ENCODE measurements at regions not wholly inside any gene's neighbourhood (a gene's known extent, or its start where the extent isn't known, plus 50 kb on each side); places are given as distances from the start of the nearest gene placed in this dataset.
"Not testable (repeated sequence)": the region's sequence is repeated elsewhere in the genome, so short reads cannot be mapped to it uniquely, and the experiment has no call there.

DNA sequence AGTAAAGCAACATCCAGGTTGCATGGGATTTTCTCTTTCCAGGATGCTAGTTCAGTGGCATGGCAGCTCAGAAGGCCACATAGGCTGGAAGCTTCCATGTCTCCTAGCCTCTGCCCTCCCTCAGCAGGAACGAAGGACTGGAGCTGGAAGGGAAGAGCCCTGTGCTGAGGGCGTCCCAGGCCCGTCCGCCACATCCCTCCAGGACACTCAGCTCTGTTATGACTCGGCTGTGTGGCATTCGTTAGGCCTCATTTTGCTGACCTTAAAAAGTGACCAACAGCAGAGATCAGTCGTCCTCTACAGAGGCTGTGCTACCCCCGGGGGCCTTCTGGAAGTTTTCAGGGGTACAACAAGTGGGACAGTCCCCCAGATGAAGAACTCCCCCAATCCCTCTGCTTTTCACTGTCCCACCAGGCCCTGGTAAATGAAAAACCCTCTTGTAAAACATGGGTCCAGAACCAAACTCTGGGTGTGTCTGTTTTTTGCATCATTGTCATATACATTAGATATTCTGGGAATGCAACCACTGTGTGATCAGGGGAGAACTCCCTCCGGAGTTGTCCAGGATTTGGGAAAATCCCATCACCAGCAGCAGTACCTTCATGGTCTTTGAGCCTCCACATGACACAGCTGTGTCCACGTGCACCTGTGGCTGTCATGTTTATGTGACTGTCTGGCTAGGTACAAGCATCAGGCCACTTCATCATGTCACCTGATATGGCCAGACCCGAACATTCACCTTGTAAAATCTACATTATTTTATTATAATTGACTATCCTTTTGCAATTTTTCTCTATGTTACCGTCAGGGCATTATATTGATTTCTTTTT lies 149.9 kb downstream of the OR4M2 start:
- Histone ChIP-seq H3K27ac (no peak overlapping the region), H3K9me3 (no peaks in the 10 kb centered on the region), H3K27me3 (no peaks in the 10 kb centered on the region), H3K4me1 (peaks cover 0 to 5% of the 10 kb centered on the region in 2 donors), H3K36me3 (no peaks in the 10 kb centered on the region), H3K4me3 (no peak overlapping the region)
- no peak for TF ChIP-seq CTCF (IDR thresholded peaks at IDR 0.05)
- DNase-seq (ENCODE audit: low spot score) = no peak

DNA sequence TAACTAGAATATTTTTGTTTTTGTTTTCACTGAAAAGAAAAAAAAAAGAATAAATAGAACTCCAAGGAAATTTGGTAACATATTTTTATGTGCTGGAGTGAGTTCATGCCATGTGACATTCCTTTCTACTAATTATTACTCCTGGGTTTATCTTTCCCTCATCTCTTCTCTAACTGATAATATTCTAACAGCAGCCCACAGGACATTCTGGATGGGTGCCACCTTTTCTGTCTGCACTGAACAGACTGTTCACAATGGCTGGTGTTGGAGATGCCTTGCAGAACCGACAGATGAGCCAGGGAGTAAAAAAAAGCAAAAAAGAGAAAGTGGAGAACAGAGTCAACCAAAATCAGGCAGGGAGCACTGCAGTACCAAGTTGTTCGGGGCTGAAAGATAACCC lies 151.3 kb downstream of the OR4M2 start:
- Histone ChIP-seq H3K27me3 (no peaks in the 10 kb centered on the region), H3K27ac (no peak overlapping the region), H3K36me3 (no peaks in the 10 kb centered on the region), H3K9me3 (no peaks in the 10 kb centered on the region), H3K4me1 (peaks cover 0 to 5% of the 10 kb centered on the region in 2 donors), H3K4me3 (no peak overlapping the region)
- TF ChIP-seq CTCF (IDR thresholded peaks at IDR 0.05) = no peak
- DNase-seq (ENCODE audit: low spot score) = no peak

GRCh38 chr15:22232675-22233074 lies 152.3 kb downstream of the OR4M2 start:
- peaks cover 0 to 5% of the 10 kb centered on the region in 2 donors for H3K4me1 ChIP-seq
- no peak overlapping the region for H3K27ac ChIP-seq
- no peak overlapping the region for H3K4me3 ChIP-seq
- DNase-seq (ENCODE audit: low spot score) = no peak
- TF ChIP-seq CTCF (IDR thresholded peaks at IDR 0.05) = no peak
- no peaks in the 10 kb centered on the region for H3K27me3 ChIP-seq
- H3K9me3 ChIP-seq = no peaks in the 10 kb centered on the region
- H3K36me3 ChIP-seq = no peaks in the 10 kb centered on the region

- H3K27me3 ChIP-seq; H3K9me3 ChIP-seq; H3K4me1 ChIP-seq; H3K27ac ChIP-seq; H3K4me3 ChIP-seq; DNase-seq (ENCODE audit: low spot score); H3K36me3 ChIP-seq: not testable (repeated sequence)
Measured at GRCh38 chr15:22235261-22235930, 155.1 kb downstream of the OR4M2 start.

GRCh38 chr15:22236469-22236868 lies 156.1 kb downstream of the OR4M2 start:
- Histone ChIP-seq H3K27ac (no peak overlapping the region), H3K9me3 (no peaks in the 10 kb centered on the region), H3K4me3 (no peak overlapping the region), H3K36me3 (no peaks in the 10 kb centered on the region), H3K4me1 (peaks cover 0 to 5% of the 10 kb centered on the region in 2 donors), H3K27me3 (no peaks in the 10 kb centered on the region)
- TF ChIP-seq CTCF (IDR thresholded peaks at IDR 0.05) = no peak
- DNase-seq (ENCODE audit: low spot score) = no peak

DNA sequence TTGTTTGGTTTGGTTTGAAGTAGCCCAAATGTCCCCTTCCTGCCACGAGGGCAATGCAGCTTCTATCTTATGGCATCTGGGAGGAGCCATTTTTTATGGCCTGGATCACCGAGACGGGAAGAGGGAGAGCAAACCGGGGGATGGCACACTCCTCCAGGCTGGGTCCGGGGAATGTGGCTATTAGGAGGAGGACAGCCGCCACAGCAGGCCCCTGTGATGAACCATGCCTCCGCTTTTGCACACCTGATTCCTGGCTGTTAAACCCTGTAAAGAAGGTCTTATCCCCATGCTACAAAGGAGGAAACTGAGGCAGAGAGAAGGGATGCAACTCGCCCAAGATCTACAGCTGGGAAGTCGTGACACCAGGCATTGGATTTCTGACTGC lies 157.6 kb downstream of the OR4M2 start:
- Histone ChIP-seq H3K27ac (no peak overlapping the region), H3K4me3 (no peak overlapping the region), H3K9me3 (no peaks in the 10 kb centered on the region), H3K36me3 (no peaks in the 10 kb centered on the region), H3K27me3 (no peaks in the 10 kb centered on the region), H3K4me1 (no peaks in the 10 kb centered on the region)
- DNase-seq (ENCODE audit: low spot score) = no peak
- TF ChIP-seq CTCF (IDR thresholded peaks at IDR 0.05) = no peak

DNA sequence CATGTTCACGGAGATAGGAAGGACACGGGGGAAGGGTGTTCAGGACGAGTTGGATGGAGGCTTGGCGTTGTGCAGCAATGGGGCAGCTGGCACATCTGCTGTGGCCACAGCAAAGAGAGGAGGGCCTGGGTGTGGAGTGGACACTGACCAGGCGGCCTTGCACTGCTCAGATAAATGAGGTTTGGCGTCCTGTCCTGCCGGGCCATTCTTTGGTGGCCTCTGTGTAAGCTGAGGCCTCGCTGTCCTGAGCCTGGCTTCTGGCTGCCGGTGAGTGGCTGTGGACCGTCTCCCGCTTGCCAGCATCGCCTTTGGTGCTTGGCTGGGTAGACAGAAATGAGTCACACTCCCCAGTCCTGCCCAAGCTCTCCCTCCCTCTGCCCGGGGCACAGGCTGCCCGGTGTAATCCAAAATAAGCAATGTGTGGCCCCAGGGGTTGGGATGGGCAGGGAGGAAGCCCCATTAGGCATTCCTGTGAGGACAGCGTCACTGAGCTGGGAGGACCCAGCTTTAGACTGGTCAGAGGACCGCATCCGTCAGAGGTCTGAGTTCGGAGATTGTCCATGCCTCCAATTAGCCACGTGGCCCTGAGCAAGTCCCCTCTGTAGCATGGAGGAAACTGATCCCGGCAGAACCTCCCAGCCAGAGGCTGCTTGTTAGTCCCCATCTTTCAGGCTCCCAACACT lies 158.1 kb downstream of the OR4M2 start:
- H3K27ac ChIP-seq = peak overlapping the region; percentile 2 to 55
- not testable (repeated sequence) for H3K27me3 ChIP-seq; DNase-seq (ENCODE audit: low spot score); H3K9me3 ChIP-seq; H3K4me1 ChIP-seq; H3K36me3 ChIP-seq; H3K4me3 ChIP-seq

GRCh38 chr15:22238959-22239805 lies 158.9 kb downstream of the OR4M2 start:
- peak overlapping the region; percentile 2 to 55 for H3K27ac ChIP-seq
- DNase-seq (ENCODE audit: low spot score) = not testable (repeated sequence)

More at GRCh38 chr15:22238959-22239805, 158.9 kb downstream of the OR4M2 start:
- H3K4me1 ChIP-seq, H3K4me3 ChIP-seq, H3K36me3 ChIP-seq, H3K27me3 ChIP-seq, H3K9me3 ChIP-seq: not testable (repeated sequence)
